ENCODE measurements at regions not wholly inside any gene's neighbourhood (a gene's known extent, or its start where the extent isn't known, plus 50 kb on each side); places are given as distances from the start of the nearest gene placed in this dataset.
"Not testable (repeated sequence)": the region's sequence is repeated elsewhere in the genome, so short reads cannot be mapped to it uniquely, and the experiment has no call there.

DNA sequence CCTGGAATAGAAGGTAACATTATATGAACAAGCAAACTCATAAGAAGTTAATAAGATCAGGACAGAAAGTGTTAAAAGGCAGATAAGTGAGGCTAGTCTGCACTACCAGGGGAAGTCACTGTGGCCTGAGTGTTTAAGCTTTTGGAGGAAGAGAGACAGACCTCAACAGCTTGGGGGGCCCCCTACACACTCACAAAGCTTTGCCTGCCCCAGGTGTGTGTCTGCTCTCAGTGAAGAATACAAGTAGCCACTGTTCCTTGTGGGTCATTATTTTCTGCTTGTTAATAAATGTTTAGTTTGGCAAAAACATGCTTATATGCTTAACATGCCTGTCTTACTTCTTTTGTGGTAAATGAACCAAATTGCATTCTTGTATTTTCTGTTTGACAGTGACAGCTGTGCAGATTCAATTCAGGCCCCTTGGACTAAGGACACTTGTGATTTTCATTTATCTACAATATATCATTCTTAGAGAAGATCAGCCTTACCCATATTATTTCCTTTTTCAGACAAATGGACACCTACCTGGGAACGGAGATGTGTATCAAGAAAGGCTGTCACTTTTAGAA is 50.7 kb upstream of the C12orf71 start:
- no peak for DNase-seq

DNA sequence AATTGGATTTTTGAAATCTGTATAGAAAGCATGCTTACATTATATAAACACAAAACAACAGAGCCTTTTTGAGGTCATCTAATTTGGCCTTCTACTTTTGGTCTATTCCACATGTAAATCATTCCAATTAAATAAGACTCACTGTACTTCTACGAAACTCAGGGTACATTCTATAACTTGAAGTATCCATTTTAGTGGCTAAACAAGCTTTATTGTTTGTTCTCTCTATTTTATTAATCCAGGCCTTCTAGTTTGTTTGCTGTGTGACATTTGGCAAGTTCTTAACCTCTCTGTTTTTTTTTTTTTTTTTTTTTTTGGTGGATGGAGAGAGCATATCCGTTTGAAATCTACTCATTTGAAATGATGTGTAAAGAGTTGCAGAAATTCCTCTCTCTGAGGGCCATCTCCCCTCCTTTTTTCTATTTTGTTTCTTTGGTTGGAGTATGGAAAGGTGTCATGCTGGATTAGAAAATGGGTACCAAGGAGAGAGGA is 58.1 kb upstream of the C12orf71 start:
- no peak for DNase-seq

DNA sequence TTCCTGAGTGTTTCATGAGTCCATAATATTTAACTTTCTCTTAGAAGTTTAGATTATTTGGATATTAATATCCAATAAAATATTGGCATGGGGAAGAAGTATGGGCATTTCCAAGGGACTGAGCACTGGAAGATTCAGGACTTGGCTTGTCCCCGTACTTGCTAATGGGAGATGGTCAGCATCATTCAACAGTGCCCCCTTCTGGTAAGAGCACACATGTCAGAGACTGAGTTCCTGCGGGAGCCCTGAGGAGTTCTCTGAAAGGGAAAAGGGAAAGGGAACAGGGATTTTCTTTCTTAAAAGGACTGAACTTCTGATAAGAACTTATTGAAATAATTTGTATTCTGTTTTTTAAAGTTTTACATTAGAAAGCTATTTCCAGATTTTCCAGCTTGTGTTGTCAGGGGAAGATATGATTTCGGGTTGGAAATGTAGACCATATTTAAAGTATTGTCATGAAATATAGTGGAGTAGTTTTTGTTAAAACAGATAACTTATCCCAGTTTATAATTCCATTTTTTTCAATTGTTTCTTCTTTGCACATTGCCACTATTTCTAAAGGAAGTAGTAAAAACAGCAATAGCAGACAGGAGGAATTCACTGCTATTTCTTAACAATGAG is 59.8 kb upstream of the C12orf71 start:
- DNase-seq: peak; percentile 49

DNA sequence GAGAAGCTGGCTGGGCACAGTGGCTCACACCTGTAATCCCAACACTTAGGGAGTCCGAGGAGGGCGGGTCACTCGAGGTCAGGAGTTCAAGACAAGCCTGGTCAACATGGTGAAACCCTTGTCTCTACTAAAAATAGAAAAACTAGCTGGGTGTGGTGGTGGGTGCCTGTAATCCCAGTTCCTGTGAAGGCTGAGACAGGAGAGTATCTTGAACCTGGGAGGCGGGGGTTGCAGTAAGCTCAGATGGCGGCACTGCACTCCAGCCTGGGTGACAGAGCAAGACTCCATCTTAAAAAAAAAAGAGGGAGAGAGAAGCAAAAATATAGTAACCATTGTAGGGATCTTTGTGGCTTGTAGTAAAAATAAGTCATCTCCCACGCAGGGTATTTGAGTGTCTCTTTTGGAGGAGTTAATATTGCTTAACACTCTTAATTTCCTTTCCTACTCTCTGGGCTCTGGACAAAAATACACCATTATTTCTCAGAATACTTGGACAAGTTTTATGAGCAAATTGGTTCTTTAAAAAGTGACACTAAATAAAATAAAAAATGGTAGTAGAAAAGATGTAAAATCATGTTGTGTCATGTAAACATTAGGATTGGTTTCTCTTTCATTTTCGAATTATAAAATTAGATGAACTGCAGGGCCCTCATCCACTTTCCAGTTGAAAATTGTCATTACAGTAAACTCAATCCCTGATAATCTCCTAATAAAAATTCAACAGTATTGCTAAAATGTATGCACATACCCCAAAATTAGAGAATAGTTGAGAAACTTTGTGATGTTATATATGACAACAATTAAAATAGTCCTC is 61.1 kb upstream of the C12orf71 start:
- no peak for DNase-seq

DNA sequence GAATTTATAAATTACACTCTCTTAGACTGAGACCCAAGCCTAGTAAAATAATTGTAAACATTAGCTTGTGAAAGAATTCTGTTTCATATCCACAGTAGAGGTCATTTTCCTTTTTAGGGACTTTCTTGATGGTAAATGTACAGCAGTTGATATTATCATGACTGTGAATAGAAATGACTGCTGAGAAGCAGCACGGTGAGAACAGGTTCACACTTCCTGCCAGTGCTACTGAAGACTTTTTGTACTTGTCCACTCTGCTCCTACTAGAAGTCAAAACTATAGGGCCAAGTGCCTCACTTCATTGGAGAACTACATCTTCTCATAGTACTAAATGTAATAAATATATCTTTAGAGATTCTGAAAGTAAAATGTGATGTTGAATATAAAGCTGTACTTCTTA is 63.3 kb upstream of the C12orf71 start:
- DNase-seq: not testable (repeated sequence)

DNA sequence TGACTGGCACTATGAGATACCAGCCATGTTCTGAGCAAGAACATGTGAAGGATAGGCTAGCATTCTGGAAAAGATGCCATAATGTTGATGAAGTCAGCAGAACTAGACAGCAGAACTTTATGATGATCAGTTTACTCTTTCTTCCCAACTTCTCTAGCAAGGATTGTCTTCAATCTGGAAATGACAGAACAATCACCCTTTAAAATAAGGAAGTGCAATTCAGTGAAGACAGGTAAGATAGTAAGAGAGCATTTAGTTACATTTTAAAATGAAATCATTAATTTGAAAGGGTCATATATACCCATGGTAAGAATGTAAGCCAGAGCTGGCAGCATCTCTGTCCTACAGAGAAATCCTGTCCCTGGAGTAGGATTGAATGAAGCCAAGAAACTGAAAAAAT is 66.0 kb upstream of the C12orf71 start:
- DNase-seq: no peak

DNA sequence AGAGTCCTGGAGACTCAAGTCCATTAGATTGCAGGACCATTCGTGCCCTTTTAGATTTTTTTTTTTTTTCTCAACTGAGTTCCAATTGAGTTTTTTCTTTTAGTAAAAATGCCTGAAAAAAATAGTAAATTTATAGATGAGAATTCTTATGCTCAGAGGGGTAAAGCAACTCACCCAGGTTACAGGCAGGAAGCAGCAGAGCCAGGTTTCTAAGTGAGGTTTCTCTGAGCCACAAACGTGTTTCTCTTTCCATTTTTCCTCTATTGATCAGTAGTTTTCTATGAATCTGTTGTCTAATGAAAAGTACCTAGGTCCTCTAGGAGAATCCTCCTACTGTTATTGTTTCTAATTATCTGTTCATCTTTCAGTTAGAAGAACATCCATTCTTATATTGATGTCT is 66.4 kb upstream of the C12orf71 start:
- DNase-seq: no peak

DNA sequence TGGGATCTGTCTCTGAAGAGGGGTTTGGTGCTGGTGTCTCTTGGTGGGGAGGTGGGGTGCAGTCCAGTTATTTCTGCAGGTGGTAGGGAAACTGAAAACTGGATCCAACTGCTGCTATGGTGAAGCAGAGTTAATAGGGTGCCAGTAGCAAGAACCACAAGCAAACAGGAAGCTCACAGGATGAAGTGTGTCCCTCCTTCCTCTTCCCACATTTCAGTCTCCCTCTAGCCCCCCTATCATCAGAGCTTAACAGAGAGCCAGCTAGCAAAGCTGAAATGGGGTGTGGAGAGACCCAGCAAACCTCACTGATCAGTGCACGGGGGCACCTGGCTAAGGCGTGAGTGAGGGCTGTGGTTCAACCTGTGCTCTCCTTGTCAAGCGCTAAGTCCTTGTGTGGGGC is 69.1 kb upstream of the C12orf71 start:
- DNase-seq: no peak

DNA sequence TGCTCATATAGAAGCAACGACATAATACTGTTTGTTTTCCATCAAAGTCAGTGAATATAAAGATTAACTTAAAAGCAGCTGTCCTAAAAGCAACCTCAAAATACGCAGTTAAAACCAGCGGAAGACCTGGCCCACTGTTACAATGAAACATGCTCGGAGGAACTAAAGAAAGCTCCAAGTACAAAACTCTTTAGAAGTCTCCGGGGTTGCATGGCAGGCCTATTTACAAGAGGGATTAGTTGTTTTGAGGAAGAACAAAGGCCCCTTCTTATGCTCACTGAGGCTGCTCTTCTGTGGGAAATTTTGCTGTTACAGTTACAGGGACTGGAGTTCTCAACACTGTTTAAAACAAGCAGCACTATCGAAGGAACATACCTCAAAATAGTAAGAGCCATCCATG is 75.9 kb upstream of the C12orf71 start:
- no peak for DNase-seq

DNA sequence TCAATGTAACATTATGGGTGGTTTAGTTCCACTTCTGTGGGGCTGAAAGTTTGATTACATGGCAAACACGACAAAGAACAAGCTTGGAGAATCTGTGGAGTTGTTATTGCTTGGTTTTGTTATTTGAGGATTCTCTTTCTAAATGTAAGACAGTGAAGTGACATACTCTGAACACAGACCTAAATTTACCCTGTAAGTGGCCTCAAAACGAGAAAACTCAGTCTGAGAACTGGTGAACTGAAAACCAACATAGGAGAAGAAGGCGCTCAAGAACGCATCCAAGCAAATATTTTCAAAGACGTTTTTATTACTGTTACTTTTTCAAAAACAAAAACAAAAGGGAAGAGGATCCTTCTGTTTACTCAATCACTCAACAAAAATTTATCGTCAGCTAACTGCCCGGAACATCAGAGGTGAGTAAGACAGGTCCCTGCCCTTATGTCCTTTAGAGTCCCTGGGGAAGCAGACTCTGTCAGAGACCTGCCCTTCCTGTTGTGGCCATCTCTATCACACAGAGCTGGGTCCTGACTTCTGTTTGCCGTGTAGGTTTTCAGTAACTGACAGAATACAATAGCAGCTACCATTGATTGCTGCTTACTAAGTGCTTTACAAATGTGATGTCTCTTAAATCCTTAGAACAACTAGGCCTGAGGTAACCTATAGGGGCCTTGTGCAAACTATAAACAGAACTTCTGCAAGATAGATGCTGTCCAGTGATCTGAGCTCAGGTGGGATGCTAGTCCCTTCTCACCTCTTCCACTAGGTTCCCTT is 79.3 kb upstream of the C12orf71 start:
- no peak for DNase-seq

DNA sequence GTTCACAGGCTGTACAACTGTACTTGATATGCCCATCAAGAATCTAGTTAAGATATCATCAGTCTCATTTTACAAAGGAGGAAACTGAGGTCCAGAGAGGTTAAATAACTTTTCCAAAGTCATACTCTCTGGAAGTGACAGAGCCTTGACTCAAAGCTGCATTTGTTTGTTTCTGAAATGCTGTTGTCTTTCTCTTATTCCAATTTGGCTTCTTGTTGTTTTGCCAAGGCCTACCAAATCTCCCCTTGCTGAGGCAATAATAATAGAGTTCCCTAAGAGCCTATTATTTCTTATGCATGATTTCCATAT is 79.8 kb upstream of the C12orf71 start:
- no peak for DNase-seq

DNA sequence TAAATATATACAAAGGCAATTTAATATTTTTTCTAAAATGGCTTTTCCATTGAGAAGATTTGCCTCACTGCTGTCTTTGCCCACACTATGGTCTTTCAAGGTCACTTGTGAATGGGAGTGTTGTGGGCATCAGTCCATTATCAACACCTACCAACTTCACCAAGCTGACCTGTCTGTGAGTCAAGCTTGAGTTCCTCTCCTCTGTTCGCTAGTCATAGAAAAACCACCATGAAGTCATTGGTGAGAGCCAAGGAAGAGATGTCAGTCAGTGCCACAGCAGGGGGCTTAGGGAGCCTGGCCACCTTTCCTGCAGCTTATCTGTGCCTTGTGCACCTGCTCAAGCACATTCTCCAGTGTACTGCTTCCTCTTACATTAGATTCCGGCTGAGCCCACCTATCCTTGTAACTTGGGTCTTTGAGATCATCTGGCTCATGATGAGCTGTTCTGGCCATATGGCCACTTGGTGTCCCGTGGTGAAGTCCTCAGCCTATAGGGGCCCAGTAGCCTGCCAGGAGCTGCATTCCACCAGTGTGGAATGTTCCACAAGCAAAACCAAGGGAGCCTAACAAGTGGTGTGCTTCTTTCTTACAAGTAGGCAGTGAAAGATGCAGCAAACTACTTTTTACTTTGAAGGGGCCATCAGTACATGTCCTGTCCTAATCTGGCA is 80.8 kb upstream of the C12orf71 start:
- no peak for DNase-seq

DNA sequence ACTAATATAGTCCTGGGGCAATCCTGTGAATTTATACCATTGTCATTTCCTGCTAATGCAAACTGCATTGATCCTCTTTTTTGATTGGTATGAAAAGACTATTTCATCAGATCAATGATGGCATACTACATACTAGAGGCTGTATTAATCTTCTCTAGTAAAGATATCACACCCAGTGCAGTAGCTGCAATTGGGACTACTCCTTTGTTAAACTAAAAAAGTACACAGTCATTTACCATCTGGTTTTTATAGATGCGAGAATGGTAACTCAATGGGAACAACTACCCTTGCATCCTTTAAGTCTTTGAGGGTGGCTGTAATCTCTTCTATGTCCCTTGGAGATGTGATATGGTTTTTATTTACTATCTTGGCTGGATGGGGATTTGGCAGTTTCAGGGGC is 80.2 kb upstream of the STK38L start:
- DNase-seq: no peak

DNA sequence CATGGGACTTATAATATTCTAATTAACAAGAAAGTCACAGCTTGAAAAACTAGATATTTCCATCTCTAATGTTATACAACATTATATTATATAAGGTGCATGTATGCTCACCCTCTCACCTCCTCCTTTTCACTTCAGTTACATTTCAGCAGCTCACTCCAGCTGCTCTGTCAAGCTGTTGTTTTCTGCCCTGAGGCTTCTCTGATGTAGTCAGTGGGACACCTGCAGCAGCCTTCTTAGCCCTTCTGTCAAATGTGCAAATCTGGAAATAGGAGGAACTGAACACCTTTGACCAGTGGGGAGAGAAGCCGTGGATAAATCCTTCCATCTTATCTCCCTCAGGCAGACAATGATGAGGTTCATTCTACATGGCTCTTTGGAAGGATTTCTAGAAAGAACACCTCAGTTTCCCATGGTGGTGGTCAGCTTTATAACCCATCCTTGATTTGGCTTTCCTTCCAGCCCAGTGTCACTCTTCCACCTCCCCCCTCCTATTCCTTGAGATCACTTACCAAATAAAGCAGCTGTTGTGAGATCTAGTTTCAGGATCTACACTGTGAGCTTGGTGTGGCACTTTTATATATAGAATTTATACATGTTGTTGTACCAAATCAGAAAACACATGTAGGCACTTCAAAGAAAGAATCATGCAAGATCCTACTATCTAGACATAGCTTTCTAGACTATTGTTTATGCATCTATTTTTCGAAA is 79.6 kb upstream of the STK38L start:
- no peak for DNase-seq

DNA sequence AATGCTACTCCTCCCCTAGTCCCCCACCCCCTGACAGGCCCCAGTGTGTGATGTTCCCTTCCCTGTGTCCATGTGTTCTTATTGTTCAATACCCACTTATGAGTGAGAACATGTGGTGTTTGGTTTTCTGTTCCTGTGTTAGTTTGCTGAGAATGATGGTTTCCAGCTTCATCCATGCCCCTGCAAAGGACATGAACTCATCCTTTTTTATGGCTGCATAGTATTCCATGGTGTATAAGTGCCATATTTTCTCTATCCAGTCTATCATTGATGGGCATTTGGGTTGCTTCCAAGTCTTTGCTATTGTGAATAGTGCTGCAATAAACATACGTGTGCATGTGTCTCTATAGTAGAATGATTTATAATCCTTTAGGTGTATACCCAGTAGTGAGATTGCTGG is 78.1 kb upstream of the STK38L start:
- DNase-seq: not testable (repeated sequence)

DNA sequence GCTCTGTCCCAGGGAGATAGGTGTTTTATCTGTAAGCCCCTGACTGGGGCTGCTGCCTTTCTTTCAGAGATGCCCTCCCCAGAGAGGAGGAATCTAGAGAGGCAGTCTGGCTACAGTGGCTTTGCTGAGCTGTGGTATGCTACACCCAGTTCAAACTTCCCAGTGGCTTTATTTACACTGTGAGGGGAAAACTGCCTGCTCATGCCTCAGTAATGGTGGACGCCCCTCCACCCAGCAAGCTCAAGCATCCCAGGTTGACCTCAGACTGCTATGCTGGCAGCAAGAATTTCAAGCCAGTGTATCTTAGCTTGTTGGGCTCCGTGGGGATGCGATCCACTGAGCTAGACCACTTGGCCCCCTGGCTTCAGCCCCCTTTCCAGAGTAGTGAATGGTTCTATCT is 72.6 kb upstream of the STK38L start:
- DNase-seq: not testable (repeated sequence)

DNA sequence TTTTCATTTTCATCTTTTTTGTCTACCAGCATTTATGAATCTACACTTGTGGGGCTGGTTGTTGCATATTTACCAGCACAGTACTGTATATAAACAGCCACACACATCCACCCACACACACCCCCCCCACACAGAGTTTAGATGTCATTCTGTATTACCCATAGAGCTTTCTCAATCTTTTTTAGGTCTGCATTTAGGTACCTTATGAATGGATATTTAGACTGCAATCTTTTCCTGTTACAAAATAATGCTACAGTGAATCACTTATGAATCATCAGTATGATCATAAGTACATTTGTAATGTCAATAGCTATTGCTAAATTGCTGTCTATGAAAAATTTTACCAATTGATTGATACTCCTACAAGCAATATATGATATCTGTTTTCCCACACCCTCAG is 67.3 kb upstream of the STK38L start:
- peak; percentile 49 for DNase-seq

DNA sequence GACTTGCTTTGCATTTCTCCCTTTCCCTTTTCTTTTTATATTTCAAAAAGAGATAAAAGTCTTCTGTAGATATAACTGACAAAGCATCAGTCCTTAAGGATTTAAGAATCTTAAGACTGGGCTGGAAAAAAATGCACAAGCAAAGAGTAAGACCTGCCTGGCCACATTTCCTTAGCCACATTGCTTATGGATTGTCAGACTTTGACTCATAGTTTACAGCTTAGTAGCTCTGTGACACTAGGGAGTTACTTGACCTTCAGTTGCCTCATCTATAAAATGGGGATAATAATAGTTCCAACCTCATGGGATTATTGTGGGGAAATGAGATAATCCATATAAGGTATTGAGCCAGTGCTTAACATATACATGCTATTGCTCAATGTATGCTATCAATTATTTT is 66.4 kb upstream of the STK38L start:
- no peak for DNase-seq

DNA sequence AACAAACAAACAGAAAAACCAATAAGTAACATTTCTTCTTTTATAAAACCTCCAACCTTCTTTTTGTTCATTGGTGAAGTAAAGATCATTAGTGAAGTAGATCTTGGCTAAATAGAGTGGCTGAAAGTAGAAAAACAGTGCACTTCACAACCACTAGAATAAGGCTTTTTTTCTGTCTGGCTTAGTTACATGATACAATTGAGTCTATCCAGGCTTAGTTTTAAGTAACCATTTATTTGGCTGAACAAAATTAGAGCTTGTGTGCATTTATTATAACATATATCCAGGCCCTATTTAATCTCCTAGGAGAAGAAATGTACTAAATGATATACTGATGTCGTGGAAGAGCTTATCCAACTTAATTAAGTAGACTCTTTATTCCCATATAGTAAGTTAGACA is 65.8 kb upstream of the STK38L start:
- no peak for DNase-seq

DNA sequence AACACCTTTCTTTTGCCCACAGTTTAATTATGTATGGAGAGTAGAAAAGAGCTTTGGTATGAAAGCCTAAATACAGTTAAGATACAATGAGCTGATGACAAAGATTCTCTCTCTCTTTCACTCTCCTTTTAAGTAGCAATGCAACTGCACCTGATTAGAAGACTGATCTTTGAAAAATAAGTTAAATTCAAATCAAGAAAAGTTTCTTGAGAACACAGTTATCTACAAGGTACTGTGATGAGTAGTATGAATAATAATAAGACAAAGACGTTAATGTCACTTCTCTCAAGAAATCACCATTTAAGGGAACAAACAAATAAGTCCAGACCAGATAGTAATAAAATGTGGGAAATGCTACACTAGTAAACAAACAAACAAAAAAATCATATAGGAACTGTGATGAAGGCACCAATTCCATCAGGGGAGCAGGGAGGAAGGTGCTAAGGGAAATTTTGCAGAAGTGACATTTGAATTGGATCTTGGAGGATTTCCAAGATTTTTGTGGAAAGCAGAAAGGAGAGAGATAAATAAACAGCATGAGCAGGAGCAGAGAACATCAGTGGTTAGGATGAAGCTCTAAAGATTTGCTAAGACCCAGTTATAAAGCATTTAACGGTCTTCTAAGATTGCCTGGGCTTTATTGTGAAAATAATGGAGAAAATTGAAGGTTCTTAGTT is 65.2 kb upstream of the STK38L start:
- no peak for DNase-seq

DNA sequence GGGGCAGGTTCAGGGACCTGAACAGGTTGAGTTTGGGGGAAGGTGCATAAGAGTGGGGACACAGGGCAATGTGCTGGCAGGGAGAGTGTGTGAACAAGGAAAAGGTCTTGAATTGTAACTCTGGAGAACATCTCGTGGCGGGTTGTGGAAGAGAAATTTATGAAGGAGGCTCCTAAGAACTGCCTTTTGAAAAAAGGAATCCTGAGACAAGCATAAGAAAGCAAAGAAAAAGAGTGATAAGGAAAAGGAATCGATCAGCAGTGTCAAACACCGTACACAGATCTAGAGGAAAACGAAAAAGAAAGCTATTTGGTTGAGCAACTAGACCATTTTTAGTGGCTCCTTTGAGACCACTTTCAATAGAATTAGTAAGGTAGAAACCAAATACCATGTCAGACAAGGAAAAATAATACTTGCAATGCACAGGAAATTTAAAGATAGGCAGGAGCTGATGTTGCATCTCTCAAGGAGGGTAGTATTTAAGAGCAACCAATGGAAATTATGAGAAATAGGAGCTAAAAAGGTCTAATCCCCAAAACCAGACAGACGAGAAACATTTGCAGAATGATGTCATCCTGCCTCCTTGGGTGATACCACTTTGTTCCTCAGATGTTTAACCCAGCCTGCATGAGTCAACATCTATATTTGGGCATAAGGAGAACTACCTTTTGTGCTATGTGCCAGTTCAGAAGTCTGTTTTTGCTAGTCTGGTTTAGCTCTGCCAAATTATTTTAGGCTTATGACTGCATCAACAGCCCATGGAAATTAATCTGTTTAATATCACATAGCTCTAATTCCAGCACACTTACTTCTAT is 64.5 kb upstream of the STK38L start:
- no peak for DNase-seq

Data from stimulated activated CD8-positive, alpha-beta memory T cell treated with anti-CD3 and anti-CD28 coated beads, Interleukin-4, amount 100 ng/mL, for 48 hours (primary cell).